C4-2B (cell line): ENCODE measurements at regions not wholly inside any gene's neighbourhood (a gene's known extent, or its start where the extent isn't known, plus 50 kb on each side); places are given as distances from the start of the nearest gene placed in this dataset.

Experiments used
- ZFX ChIP-seq: fragments of 450-650 bp; IDR thresholded peaks from 2 replicates; pipeline ENCODE4 v1.6.1; 2017
- TF ChIP-seq, protein P1 (sequence below): fragments of 450-650 bp; conservative IDR thresholded peaks from 2 replicates; pipeline ENCODE4 v1.5.1; 2017; ENCODE audit warnings: mild to moderate bottlenecking

DNA sequence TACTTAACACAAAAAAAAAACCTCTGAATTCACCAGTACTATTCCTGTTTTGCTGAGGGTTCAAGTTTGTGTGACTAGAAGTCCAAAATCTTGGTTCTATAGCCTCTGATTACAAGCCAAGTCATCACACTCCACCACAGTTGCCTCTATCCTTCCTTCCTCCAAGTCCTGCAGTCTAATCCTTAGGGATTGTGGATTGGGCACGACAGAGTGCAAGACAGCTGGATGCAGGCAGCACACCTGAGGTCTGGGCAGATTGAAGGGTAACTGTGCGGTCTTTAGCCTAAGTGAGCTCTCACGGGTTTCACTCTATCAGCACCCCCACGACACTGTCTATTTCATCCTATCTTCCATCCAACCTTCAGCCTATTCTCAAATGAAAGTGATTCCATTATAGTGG, 299.4 kb upstream of the ID2 start:
- TF ChIP-seq, protein P1, sequence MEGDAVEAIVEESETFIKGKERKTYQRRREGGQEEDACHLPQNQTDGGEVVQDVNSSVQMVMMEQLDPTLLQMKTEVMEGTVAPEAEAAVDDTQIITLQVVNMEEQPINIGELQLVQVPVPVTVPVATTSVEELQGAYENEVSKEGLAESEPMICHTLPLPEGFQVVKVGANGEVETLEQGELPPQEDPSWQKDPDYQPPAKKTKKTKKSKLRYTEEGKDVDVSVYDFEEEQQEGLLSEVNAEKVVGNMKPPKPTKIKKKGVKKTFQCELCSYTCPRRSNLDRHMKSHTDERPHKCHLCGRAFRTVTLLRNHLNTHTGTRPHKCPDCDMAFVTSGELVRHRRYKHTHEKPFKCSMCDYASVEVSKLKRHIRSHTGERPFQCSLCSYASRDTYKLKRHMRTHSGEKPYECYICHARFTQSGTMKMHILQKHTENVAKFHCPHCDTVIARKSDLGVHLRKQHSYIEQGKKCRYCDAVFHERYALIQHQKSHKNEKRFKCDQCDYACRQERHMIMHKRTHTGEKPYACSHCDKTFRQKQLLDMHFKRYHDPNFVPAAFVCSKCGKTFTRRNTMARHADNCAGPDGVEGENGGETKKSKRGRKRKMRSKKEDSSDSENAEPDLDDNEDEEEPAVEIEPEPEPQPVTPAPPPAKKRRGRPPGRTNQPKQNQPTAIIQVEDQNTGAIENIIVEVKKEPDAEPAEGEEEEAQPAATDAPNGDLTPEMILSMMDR, result no peak
- no peak for TF ChIP-seq ZFX
